Liver (tissue), 8 donors: ENCODE measurements at regions not wholly inside any gene's neighbourhood (a gene's known extent, or its start where the extent isn't known, plus 50 kb on each side); places are given as distances from the start of the nearest gene placed in this dataset.

Source experiments
- DNase-seq: peaks from one replicate; pipeline ENCODE4 v3.0.0-alpha.2; 2017; ENCODE audit warnings: low spot score
- H3K27ac ChIP-seq, 2 donors: one replicate each; pipeline ENCODE4 v1.7.0; 2013; ENCODE audit warnings: inconsistent platforms in 2 of 2, low read length in 2 of 2, control low read depth in 1 of 2, low read depth in 1 of 2, mild to moderate bottlenecking in 1 of 2
- H3K27me3 ChIP-seq, 4 donors: one replicate each; pipeline versions ENCODE4 v1.6.1 to v1.7.0; 2013; ENCODE audit warnings: low read length in 3 of 4, inconsistent platforms in 1 of 4, mild to moderate bottlenecking in 1 of 4, moderate library complexity in 1 of 4; ENCODE audit not compliant: control insufficient read depth in 4 of 4, insufficient read depth in 4 of 4
- H3K36me3 ChIP-seq, 4 donors: one replicate each; pipeline versions ENCODE4 v1.6.1 to v1.7.0; 2013; ENCODE audit warnings: low read length in 3 of 4, mild to moderate bottlenecking in 3 of 4, low read depth in 1 of 4, moderate library complexity in 1 of 4; ENCODE audit not compliant: control insufficient read depth in 4 of 4, insufficient read depth in 3 of 4
- H3K4me1 ChIP-seq, 4 donors: one replicate each; pipeline versions ENCODE4 v1.6.1 to v1.7.0; 2013; ENCODE audit warnings: low read length in 3 of 4, mild to moderate bottlenecking in 3 of 4, moderate library complexity in 1 of 4; ENCODE audit not compliant: control insufficient read depth in 4 of 4, insufficient read depth in 4 of 4
- H3K4me3 ChIP-seq, 3 donors: one replicate each; pipeline versions ENCODE4 v1.6.1 to v1.7.0; 2013; ENCODE audit warnings: low read length in 3 of 3, control low read depth in 1 of 3, low read depth in 1 of 3, mild to moderate bottlenecking in 1 of 3
- H3K9ac ChIP-seq, 2 donors: one replicate each; pipeline ENCODE4 v1.7.0; 2013; ENCODE audit warnings: low read length in 2 of 2, mild to moderate bottlenecking in 2 of 2, moderate library complexity in 2 of 2, control low read depth in 1 of 2, low read depth in 1 of 2
- H3K9me3 ChIP-seq, 4 donors: one replicate each; pipeline versions ENCODE4 v1.6.1 to v1.7.0; 2013; ENCODE audit warnings: low read length in 3 of 4; ENCODE audit not compliant: control insufficient read depth in 4 of 4
- EGR1 ChIP-seq, 2 donors: IDR thresholded peaks; 2 replicates each; pipeline ENCODE4 v1.6.1; 2016 to 2018; ENCODE audit warnings: antibody characterized with exemption in 2 of 2, low read depth in 2 of 2
- FOXA1 ChIP-seq: IDR thresholded peaks from 2 replicates; pipeline ENCODE4 v1.6.1; 2016; ENCODE audit warnings: antibody characterized with exemption
- FOXA2 ChIP-seq: IDR thresholded peaks from 2 replicates; pipeline ENCODE4 v1.6.1; 2016; ENCODE audit warnings: antibody characterized with exemption
- GABPA ChIP-seq, 2 donors: IDR thresholded peaks in 1 of 2; conservative IDR thresholded peaks in 1 of 2; 2 replicates each; pipeline ENCODE4 v1.6.1; 2016; ENCODE audit warnings: antibody characterized with exemption in 2 of 2, mild to moderate bottlenecking in 1 of 2, moderate library complexity in 1 of 2
- HNF4A ChIP-seq, 2 donors: conservative IDR thresholded peaks; 2 replicates each; pipeline ENCODE4 v1.6.1; 2016; ENCODE audit warnings: antibody characterized with exemption in 2 of 2, mild to moderate bottlenecking in 2 of 2
- HNF4G ChIP-seq: IDR thresholded peaks from 2 replicates; pipeline ENCODE4 v1.6.1; 2016; ENCODE audit warnings: antibody characterized with exemption
- JUND ChIP-seq, 2 donors: IDR thresholded peaks; 2 replicates each; pipeline ENCODE4 v1.6.1; 2016; ENCODE audit warnings: antibody characterized with exemption in 2 of 2
- NR2F2 ChIP-seq: IDR thresholded peaks from 2 replicates; pipeline ENCODE4 v1.6.1; 2016; ENCODE audit warnings: antibody characterized with exemption
- RAD21 ChIP-seq, 2 donors: IDR thresholded peaks; 2 replicates each; pipeline ENCODE4 v1.6.1; 2016; ENCODE audit warnings: antibody characterized with exemption in 2 of 2, mild to moderate bottlenecking in 2 of 2
- TAF1 ChIP-seq: conservative IDR thresholded peaks from 2 replicates; pipeline ENCODE4 v1.6.1; 2016; ENCODE audit warnings: antibody characterized with exemption, mild to moderate bottlenecking
- YY1 ChIP-seq: IDR thresholded peaks from 2 replicates; pipeline ENCODE4 v1.6.1; 2016; ENCODE audit warnings: antibody characterized with exemption, mild to moderate bottlenecking
- WGBS: extraction: QIAGEN DNeasy Blood & Tissue Kit; methylation state at CpG from one replicate; pipeline ENCODE4 v1.1.7; 2013; 5-methylcytosine and 5-hydroxymethylcytosine counted together
- TF ChIP-seq, protein P1 (sequence below): IDR thresholded peaks from 2 replicates; pipeline ENCODE4 v1.6.1; 2016; ENCODE audit warnings: antibody characterized with exemption
- TF ChIP-seq, protein P2 (sequence below): fragments of 150-350 bp; IDR thresholded peaks from 2 replicates; pipeline ENCODE4 v1.5.1; 2017; ENCODE audit warnings: improper control_type of control experiment, low read depth, low read length; ENCODE audit not compliant: missing input control
- TF ChIP-seq, protein P3 (sequence below): IDR thresholded peaks from 2 replicates; pipeline ENCODE4 v1.6.1; 2016; ENCODE audit warnings: antibody characterized with exemption, mild to moderate bottlenecking
- TF ChIP-seq, protein P4 (sequence below): IDR thresholded peaks from 2 replicates; pipeline ENCODE4 v1.6.1; 2016; ENCODE audit warnings: antibody characterized with exemption
- donor health status: healthy.
- donor health status: healthy.
- donor health status: healthy.
- donor health status: healthy.
- donor health status: healthy.

DNA sequence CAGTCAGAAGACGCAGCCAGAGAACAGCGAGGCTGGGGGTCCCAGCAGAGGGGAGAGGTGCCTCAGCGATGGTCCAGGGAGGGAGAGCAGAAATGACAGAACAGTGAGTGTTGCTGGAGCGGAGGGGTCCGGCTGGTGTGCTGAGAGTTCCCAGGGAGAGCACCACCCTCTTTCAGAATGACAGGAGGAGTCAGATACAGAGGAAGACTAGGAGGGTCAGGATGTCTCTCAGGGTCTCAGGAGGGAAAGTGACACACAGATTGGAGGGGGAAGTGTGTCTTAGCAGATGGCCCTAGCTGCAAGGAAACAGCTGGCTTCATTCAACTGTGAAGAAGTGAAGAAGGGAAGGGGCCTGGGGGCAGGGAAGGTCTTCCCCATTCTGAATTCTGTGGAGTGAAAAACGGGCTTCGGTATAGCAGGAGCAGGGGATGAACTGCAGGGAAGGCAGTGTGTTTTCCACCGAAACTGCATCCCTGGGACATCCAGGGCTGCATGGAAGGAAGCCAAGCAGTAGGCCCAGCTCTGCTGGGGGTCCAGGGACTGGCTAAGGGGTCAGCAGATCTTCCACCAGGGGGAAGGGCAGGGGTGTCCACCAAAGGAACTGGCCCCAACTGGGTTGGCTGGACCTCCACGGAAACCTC, 90.0 kb upstream of the OTOS start:
- no peak overlapping the region for H3K9ac ChIP-seq
- no peak for DNase-seq
- peaks cover 6 to 26% (median 13%) of the 10 kb centered on the region in 4 donors for H3K4me1 ChIP-seq

DNA sequence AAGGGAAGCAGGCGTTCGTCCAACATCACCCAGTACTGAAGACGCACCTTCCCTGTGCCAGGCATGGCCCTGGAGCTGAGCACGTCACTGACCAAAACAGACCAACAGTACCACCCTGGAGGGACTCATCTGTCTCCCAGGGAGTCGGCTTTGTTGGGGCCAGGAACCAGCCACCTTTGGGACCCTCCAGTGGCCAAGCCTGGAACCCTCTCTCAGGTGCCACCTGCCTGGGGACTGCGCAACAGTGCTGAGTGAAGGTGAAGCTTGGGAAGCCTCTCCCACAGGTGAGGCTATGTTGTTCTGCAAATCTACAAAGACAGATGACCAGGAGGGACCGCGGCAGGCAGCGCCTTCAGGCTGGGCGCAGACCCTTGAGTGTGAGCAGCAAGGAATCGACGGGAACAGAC, 91.4 kb upstream of the OTOS start:
- WGBS = 94% methylated on average over 12 of the region's 12 CpGs
- H3K9ac ChIP-seq = no peak overlapping the region
- TF ChIP-seq HNF4A (conservative IDR thresholded peaks at IDR 0.05) = no peak
- TF ChIP-seq TAF1 = no peak
- TF ChIP-seq JUND (IDR thresholded peaks at IDR 0.05) = no peak
- TF ChIP-seq, protein P1, sequence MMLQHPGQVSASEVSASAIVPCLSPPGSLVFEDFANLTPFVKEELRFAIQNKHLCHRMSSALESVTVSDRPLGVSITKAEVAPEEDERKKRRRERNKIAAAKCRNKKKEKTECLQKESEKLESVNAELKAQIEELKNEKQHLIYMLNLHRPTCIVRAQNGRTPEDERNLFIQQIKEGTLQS = no peak
- TF ChIP-seq, protein P2, sequence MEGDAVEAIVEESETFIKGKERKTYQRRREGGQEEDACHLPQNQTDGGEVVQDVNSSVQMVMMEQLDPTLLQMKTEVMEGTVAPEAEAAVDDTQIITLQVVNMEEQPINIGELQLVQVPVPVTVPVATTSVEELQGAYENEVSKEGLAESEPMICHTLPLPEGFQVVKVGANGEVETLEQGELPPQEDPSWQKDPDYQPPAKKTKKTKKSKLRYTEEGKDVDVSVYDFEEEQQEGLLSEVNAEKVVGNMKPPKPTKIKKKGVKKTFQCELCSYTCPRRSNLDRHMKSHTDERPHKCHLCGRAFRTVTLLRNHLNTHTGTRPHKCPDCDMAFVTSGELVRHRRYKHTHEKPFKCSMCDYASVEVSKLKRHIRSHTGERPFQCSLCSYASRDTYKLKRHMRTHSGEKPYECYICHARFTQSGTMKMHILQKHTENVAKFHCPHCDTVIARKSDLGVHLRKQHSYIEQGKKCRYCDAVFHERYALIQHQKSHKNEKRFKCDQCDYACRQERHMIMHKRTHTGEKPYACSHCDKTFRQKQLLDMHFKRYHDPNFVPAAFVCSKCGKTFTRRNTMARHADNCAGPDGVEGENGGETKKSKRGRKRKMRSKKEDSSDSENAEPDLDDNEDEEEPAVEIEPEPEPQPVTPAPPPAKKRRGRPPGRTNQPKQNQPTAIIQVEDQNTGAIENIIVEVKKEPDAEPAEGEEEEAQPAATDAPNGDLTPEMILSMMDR = no peak
- TF ChIP-seq, protein P3, sequence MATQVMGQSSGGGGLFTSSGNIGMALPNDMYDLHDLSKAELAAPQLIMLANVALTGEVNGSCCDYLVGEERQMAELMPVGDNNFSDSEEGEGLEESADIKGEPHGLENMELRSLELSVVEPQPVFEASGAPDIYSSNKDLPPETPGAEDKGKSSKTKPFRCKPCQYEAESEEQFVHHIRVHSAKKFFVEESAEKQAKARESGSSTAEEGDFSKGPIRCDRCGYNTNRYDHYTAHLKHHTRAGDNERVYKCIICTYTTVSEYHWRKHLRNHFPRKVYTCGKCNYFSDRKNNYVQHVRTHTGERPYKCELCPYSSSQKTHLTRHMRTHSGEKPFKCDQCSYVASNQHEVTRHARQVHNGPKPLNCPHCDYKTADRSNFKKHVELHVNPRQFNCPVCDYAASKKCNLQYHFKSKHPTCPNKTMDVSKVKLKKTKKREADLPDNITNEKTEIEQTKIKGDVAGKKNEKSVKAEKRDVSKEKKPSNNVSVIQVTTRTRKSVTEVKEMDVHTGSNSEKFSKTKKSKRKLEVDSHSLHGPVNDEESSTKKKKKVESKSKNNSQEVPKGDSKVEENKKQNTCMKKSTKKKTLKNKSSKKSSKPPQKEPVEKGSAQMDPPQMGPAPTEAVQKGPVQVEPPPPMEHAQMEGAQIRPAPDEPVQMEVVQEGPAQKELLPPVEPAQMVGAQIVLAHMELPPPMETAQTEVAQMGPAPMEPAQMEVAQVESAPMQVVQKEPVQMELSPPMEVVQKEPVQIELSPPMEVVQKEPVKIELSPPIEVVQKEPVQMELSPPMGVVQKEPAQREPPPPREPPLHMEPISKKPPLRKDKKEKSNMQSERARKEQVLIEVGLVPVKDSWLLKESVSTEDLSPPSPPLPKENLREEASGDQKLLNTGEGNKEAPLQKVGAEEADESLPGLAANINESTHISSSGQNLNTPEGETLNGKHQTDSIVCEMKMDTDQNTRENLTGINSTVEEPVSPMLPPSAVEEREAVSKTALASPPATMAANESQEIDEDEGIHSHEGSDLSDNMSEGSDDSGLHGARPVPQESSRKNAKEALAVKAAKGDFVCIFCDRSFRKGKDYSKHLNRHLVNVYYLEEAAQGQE = no peak
- no peak for TF ChIP-seq RAD21 (IDR thresholded peaks at IDR 0.05)
- no peak for TF ChIP-seq GABPA (IDR thresholded peaks at IDR 0.05 in 1 of 2, conservative IDR thresholded peaks at IDR 0.05 in 1 of 2)
- no peak for TF ChIP-seq NR2F2
- no peaks in the 10 kb centered on the region for H3K9me3 ChIP-seq
- no peak overlapping the region for H3K27ac ChIP-seq
- DNase-seq = no peak
- no peak overlapping the region for H3K4me3 ChIP-seq
- no peaks in the 10 kb centered on the region for H3K27me3 ChIP-seq
- peaks cover 6 to 26% (median 17%) of the 10 kb centered on the region in 4 donors for H3K4me1 ChIP-seq
- H3K36me3 ChIP-seq = no peaks in the 10 kb centered on the region

More for the DNA sequence above, 90.0 kb upstream of the OTOS start:
- Histone ChIP-seq H3K9me3 (no peaks in the 10 kb centered on the region), H3K36me3 (no peaks in the 10 kb centered on the region), H3K27me3 (no peaks in the 10 kb centered on the region), H3K27ac (no peak overlapping the region), H3K4me3 (no peak overlapping the region)
- TF ChIP-seq RAD21 (IDR thresholded peaks at IDR 0.05) (no peak), FOXA2 (no peak), TAF1 (no peak), HNF4A (conservative IDR thresholded peaks at IDR 0.05) (no peak), HNF4G (no peak), EGR1 (IDR thresholded peaks at IDR 0.05; ENCODE audit: low read depth in 2 of 2) (no peak), JUND (IDR thresholded peaks at IDR 0.05) (no peak), FOXA1 (no peak), GABPA (IDR thresholded peaks at IDR 0.05 in 1 of 2, conservative IDR thresholded peaks at IDR 0.05 in 1 of 2) (no peak), YY1 (no peak)
- TF ChIP-seq, protein P3 = no peak
- TF ChIP-seq, protein P4, sequence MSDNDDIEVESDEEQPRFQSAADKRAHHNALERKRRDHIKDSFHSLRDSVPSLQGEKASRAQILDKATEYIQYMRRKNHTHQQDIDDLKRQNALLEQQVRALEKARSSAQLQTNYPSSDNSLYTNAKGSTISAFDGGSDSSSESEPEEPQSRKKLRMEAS = no peak
- TF ChIP-seq, protein P1 = no peak
- TF ChIP-seq, protein P2 = no peak
- WGBS = 88% methylated on average over 9 of the region's 9 CpGs
